GM12891 (cell line): ENCODE measurements at regions not wholly inside any gene's neighbourhood (a gene's known extent, or its start where the extent isn't known, plus 50 kb on each side); places are given as distances from the start of the nearest gene placed in this dataset.

Source experiments
- DNase-seq: peaks from one replicate; pipeline ENCODE4 v3.0.0; 2011; ENCODE audit warnings: low spot score; ENCODE audit not compliant: insufficient read length
- FAIRE-seq: peaks from 2 replicates; lab custom pipeline; 2011; peaks lifted over from hg19 to GRCh38; lab: Jason Lieb, UNC
- PAX5 ChIP-seq: IDR thresholded peaks from 2 replicates; pipeline ENCODE4 v1.6.1; 2011; ENCODE audit warnings: low read length, moderate library complexity, mild to moderate bottlenecking; ENCODE audit not compliant: insufficient read depth, severe bottlenecking
- POLR2A ChIP-seq: IDR thresholded peaks from 2 replicates; pipeline ENCODE4 v1.6.1; 2011; ENCODE audit warnings: low read depth, low read length, control low read depth
- POLR2AphosphoS5 ChIP-seq: IDR thresholded peaks from 2 replicates; pipeline ENCODE4 v1.6.1; 2011; ENCODE audit warnings: low read depth, low read length, control low read depth
- POU2F2 ChIP-seq: IDR thresholded peaks from 2 replicates; pipeline ENCODE4 v1.6.1; 2011; ENCODE audit warnings: low read depth, mild to moderate bottlenecking, control low read depth, low read length, moderate library complexity
- SPI1 ChIP-seq: IDR thresholded peaks from 2 replicates; pipeline ENCODE4 v1.6.1; 2011; ENCODE audit warnings: low read depth, low read length, control low read depth
- TAF1 ChIP-seq: IDR thresholded peaks from 2 replicates; pipeline ENCODE4 v1.6.1; 2011; ENCODE audit warnings: low read depth, low read length, control low read depth

DNA sequence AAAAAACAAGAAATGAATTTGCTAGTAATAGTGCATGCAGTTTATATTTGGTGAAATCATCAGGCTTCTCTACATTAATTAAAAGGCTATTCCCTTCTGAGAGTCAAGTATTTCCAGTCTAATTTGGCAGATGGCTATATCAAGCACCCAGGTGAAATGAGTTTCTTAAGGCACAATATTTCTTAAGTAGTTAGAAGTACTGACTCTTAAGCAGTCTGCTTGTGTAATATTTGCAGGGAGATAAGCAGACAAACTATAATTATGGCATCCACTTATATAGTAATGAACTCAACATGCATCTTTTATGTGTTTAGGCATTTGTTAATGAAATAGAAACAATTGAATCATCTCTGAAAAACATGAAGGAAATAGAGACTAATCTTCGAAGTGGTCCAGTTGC is 189.2 kb downstream of the UTRN start:
- TF ChIP-seq POLR2AphosphoS5 (no peak), TAF1 (no peak), POLR2A (no peak), PAX5 (no peak), SPI1 (no peak), POU2F2 (no peak)
- DNase-seq (no peak), FAIRE-seq (no peak)

DNA sequence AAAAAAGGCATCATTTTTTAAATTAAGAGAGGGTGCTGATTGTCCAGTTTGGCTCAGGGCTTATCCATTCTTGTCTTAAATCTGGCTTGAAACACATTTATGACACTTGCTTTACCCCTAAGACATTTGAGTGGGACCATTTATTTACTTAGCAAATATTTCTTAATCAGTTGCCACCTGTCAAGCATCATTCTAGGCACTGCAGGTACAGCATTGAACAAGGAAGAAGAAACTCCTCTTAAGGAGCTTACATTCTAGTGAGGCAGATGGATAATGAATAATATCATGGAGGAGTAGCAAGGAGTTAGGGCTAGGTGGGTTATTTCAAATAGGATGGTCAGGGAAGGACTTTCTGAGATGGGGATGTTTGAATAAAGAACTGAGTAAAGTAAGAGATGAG is 189.8 kb downstream of the UTRN start:
- DNase-seq = no peak
- TF ChIP-seq SPI1 (no peak), PAX5 (no peak), POU2F2 (no peak), POLR2AphosphoS5 (no peak), TAF1 (no peak), POLR2A (no peak)
- no peak for FAIRE-seq

DNA sequence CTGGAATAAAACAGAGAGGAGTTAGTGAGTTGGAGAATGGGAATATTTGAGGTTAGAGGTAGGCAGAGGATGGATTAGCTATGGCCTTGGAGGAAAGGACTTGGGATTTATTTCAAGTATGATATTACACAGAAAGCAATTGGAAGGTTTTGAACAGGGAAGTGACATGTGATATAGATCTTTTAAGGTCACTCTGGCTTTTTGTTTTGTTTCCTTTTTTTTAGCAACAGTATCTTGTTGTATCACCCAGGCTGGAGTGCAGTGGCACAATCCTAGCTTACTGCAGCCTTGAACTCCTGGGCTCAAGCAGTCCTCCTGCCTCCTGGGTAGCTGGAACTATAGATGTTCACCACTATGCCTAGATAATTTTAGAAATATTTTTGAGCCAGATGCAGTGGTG is 190.3 kb downstream of the UTRN start:
- no peak for FAIRE-seq

DNA sequence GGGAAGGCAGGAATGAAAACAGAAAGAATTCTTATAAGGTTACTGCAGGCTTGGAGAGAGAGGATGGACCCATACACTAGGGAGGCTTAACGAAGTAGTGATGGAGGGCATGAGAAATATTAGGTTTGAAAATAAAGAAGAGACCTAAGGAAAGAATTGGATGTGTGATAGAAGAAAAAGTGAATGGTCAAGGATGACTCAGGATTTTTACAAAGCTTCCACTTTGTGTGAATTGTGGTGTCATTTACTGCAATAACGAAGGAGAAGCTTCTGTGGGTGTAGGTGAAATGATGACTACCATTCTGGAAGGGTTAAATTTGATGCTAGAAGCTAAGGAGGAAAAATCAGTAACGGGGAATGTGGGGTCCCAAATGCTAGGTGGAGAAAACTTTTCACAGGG is 191.2 kb downstream of the UTRN start:
- DNase-seq (no peak), FAIRE-seq (no peak)
- TF ChIP-seq PAX5 = no peak
- no peak for TF ChIP-seq POLR2AphosphoS5

More for the DNA sequence above, 190.3 kb downstream of the UTRN start:
- DNase-seq = no peak
- no peak for TF ChIP-seq POU2F2
- TF ChIP-seq SPI1 = no peak
- no peak for TF ChIP-seq POLR2A
- no peak for TF ChIP-seq TAF1
- no peak for TF ChIP-seq POLR2AphosphoS5
- no peak for TF ChIP-seq PAX5

DNA sequence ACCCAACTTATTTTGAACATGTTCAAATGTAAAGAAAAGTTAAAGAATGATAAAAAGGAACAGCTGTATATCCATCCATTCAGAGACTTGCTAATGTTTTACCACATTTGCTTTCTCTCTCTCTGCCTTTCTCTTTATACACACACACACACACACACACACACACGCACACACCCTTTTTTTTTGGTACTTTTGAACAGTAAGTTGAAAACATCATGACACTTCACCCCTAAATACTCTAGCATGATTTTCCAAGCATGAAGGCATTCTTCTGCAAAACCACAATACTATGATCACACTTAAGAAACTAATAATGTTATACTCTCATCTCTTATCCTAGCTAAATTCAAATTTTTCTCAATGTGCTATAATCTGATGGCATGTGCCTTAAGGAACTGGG is 192.3 kb downstream of the UTRN start:
- TF ChIP-seq PAX5 (no peak), TAF1 (no peak), SPI1 (no peak), POLR2AphosphoS5 (no peak), POU2F2 (no peak), POLR2A (no peak)
- DNase-seq (no peak), FAIRE-seq (no peak)

DNA sequence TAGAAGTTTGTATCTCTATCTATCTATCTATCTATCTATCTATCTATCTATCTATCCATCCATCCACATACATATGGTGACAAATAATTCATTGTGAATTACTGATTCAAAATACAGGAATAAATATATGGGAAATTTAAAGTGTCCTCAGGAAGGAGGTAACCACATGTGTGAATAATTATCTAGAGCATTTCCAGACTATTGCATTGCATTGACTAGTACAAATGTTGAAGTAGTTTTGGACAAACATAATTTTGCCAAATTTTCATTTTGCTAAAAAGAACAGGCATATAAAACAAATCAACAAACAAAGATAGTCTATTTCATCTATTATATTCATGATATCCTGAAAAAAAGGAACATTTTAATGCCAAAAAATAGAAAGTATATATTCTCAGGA is 192.7 kb downstream of the UTRN start:
- DNase-seq (no peak), FAIRE-seq (no peak)
- TF ChIP-seq PAX5 (no peak), POU2F2 (no peak), POLR2A (no peak), TAF1 (no peak), POLR2AphosphoS5 (no peak), SPI1 (no peak)

DNA sequence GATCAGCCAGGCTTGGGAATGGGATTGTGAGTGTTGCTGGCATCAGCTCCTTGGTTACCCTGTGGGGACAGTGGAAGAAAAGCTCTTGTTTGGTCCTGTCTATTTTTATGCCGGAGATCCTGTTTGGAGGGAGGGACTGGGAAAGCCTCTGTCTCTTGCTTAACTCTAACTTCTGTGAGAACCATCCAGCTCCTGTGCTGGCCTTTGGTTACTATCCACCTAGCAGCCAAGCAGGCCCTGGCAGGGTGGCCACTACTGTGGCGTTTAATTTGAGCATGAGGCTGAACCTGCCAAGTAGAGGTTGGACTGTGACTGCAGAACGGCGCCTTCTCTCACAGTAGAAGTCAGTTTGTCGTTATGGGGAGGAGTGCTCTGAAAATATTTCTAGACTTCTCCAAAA is 193.3 kb downstream of the UTRN start:
- DNase-seq = no peak
- TF ChIP-seq TAF1 = no peak
- no peak for TF ChIP-seq POU2F2
- no peak for TF ChIP-seq POLR2AphosphoS5
- no peak for TF ChIP-seq POLR2A
- TF ChIP-seq PAX5 = no peak
- TF ChIP-seq SPI1 = no peak
- no peak for FAIRE-seq

DNA sequence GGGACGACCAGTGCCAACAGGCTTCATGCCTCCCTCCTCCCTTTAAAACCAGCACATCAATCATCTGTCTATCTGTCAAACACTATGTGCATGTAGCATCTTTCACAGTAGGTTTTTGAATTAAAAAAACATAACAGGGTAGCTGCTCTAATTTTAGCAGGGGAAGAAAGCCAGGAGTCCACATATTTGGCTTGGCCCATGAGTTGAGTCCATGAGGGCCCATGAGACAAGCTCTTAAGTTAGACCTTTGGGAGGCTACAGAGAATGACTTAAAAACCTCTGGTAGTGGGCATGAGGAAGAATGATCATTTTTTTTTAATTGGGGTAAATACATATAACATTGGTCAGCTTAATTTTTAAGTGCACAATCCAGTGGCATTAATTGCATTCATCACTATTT is 194.9 kb downstream of the UTRN start:
- no peak for FAIRE-seq
- DNase-seq = no peak
- no peak for TF ChIP-seq TAF1

DNA sequence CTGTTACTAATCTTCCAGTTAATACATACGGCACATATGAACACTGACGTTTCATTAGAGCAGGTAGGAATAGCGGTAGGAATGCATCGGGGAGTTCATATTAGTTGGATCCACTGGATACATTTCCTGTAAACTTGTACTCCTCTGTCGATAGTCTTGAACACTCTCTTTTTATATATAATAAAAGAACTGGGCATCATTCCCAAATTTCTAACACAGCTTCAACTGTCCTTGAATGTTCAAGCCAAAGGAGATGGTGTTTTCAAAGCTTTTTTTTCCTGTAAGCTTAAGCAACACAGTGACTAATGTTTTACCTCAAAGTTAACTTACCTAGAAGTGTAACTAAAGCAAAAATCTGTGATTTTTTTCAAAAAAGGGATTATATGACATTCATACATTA is 195.3 kb downstream of the UTRN start:
- no peak for FAIRE-seq
- no peak for DNase-seq
- TF ChIP-seq SPI1 = no peak
- no peak for TF ChIP-seq POLR2A
- no peak for TF ChIP-seq TAF1
- no peak for TF ChIP-seq POLR2AphosphoS5
- no peak for TF ChIP-seq PAX5
- TF ChIP-seq POU2F2 = no peak

DNA sequence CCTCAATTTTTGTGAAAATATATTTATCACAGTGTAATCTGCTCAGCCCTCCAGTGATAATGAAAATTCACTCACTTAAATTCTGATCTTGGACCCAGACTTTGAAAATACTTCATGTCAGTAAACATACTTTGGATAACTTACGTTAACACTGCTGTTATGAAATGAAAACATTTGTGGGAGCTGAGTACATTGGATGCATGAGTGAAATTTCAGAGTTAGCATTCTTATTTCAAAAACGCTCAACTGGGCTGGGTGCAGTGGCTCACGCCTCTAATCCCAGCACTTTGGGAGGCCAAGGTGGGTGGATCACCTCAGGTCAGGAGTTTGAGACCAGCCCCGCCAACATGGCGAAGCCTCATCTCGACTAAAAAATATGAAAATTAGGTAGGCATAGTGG is 196.4 kb downstream of the UTRN start:
- DNase-seq (no peak), FAIRE-seq (no peak)
- no peak for TF ChIP-seq POLR2AphosphoS5
- no peak for TF ChIP-seq SPI1

DNA sequence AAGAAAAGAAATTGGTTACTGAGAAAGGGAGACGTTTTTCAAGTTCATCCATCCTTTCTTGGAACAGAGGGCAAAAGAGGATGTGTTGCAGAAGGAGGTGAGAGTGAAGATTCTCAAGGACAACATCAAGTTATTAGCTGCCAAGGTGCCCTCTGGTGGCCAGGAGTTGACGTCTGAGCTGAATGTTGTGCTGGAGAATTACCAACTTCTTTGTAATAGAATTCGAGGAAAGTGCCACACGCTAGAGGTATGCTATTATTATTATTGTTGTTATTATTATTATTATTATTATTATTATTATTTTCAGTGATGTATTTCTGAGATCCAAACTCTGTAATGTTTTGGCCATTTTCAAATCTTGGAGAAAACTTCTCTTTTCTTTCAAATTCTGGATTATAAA is 197.0 kb downstream of the UTRN start:
- TF ChIP-seq SPI1 (peak; percentile 30; the same call in 1 of the 2 replicates), POLR2A (no peak), TAF1 (no peak)
- DNase-seq (peak; percentile 23), FAIRE-seq (peak; percentile 93)

DNA sequence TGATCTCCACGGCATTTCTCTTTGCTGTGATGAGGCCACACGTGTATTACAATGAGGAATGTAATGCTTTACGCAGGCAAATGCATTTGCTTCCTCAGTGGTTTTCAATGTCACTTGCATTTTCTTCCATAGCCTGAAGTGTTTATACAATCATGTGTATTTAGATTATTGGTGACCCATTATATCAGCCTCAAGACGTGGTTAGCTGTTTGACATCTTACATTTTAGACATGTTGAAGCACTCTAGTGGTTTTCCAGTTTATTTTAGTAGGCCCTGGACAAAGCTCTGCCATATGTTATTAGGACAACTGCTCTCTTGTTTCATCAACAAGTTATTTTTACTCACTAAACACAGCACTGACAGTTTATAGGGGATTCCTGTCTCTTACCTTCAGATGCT is 200.4 kb downstream of the UTRN start:
- DNase-seq = no peak
- TF ChIP-seq POU2F2 (no peak), TAF1 (no peak), SPI1 (no peak), PAX5 (no peak), POLR2A (no peak), POLR2AphosphoS5 (no peak)
- peak; percentile 61 for FAIRE-seq
